HEK293 (cell line): ENCODE measurements at regions not wholly inside any gene's neighbourhood (a gene's known extent, or its start where the extent isn't known, plus 50 kb on each side); places are given as distances from the start of the nearest gene placed in this dataset.

Source experiments
- CTCF ChIA-PET: fragments of 350-600 bp; formaldehyde crosslinking; extraction: SDS; loops from one replicate; lab custom pipeline; 2021; ENCODE audit warnings: antibody characterized with exemption; lab: Yijun Ruan, JAX
- POLR2A ChIA-PET: fragments of 300-600 bp; formaldehyde crosslinking; extraction: SDS; loops from one replicate; lab custom pipeline; 2020; ENCODE audit warnings: antibody characterized with exemption, inconsistent platforms; lab: Yijun Ruan, JAX
- H3K27ac ChIP-seq: fragments of 200-500 bp; sonication (Bioruptor generic); 2 replicates; pipeline ENCODE4 v1.5.1; 2014; ENCODE audit warnings: low read depth, low read length, control low read depth, inconsistent platforms; ENCODE audit errors: extremely low read depth
- H3K36me3 ChIP-seq, 2 experiments: fragments of 200-500 bp in 1 of 2; sonication (Bioruptor generic) in 1 of 2; 1 replicate in 1 of 2; 2 replicates in 1 of 2; pipeline ENCODE4 v1.5.1; 2014 to 2017; ENCODE audit warnings: inconsistent platforms in 2 of 2, low read length in 2 of 2; ENCODE audit not compliant: control insufficient read depth in 2 of 2, insufficient read depth in 1 of 2
- H3K4me1 ChIP-seq: fragments of 200-500 bp; sonication (Bioruptor generic); 2 replicates; pipeline ENCODE4 v1.5.1; 2014; ENCODE audit warnings: mild to moderate bottlenecking, low read length, inconsistent platforms; ENCODE audit not compliant: control insufficient read depth, insufficient read depth
- H3K4me3 ChIP-seq: 2 replicates; pipeline ENCODE4 v1.5.1; 2011; ENCODE audit warnings: low read depth, mild to moderate bottlenecking, control low read depth, low read length, moderate library complexity
- H3K9me3 ChIP-seq: fragments of 200-500 bp; sonication (Bioruptor generic); 2 replicates; pipeline ENCODE4 v1.5.1; 2014; ENCODE audit warnings: low read depth, low read length, inconsistent platforms; ENCODE audit not compliant: control insufficient read depth, insufficient read depth
- CTCF ChIP-seq: fragments of 450-650 bp; formaldehyde crosslinking; IDR thresholded peaks from 2 replicates; pipeline ENCODE4 v1.5.1; 2016; ENCODE audit warnings: missing biosample characterization, missing genetic modification characterization
- GLIS1 ChIP-seq: fragments of 450-650 bp; formaldehyde crosslinking; IDR thresholded peaks from 2 replicates; pipeline ENCODE4 v1.5.1; 2016; ENCODE audit warnings: missing biosample characterization, missing genetic modification characterization
- KLF17 ChIP-seq: fragments of 450-650 bp; formaldehyde crosslinking; IDR thresholded peaks from 2 replicates; pipeline ENCODE4 v1.5.1; 2016; ENCODE audit warnings: missing biosample characterization, missing genetic modification characterization
- PRDM10 ChIP-seq: fragments of 450-650 bp; formaldehyde crosslinking; IDR thresholded peaks from 2 replicates; pipeline ENCODE4 v1.5.1; 2016; ENCODE audit warnings: missing biosample characterization, missing genetic modification characterization
- ZBTB48 ChIP-seq: fragments of 450-650 bp; formaldehyde crosslinking; IDR thresholded peaks from 2 replicates; pipeline ENCODE4 v1.5.1; 2016; ENCODE audit warnings: missing biosample characterization, missing genetic modification characterization
- ZNF10 ChIP-seq: fragments of 450-650 bp; formaldehyde crosslinking; IDR thresholded peaks from 2 replicates; pipeline ENCODE4 v1.5.1; 2017; ENCODE audit warnings: missing biosample characterization, missing genetic modification characterization
- ZNF121 ChIP-seq: fragments of 450-650 bp; formaldehyde crosslinking; IDR thresholded peaks from 2 replicates; pipeline ENCODE4 v1.5.1; 2016; ENCODE audit warnings: missing biosample characterization, missing genetic modification characterization
- ZNF148 ChIP-seq: fragments of 450-650 bp; formaldehyde crosslinking; IDR thresholded peaks from 2 replicates; pipeline ENCODE4 v1.5.0; 2017; ENCODE audit warnings: missing biosample characterization, missing genetic modification characterization, borderline replicate concordance
- ZNF280C ChIP-seq: fragments of 450-650 bp; formaldehyde crosslinking; IDR thresholded peaks from 2 replicates; pipeline ENCODE4 v1.5.1; 2016; ENCODE audit warnings: missing biosample characterization, missing genetic modification characterization
- ZNF302 ChIP-seq: fragments of 450-650 bp; formaldehyde crosslinking; IDR thresholded peaks from 2 replicates; pipeline ENCODE4 v1.5.1; 2016; ENCODE audit warnings: missing biosample characterization, missing genetic modification characterization, low read depth
- ZNF426 ChIP-seq: fragments of 450-650 bp; formaldehyde crosslinking; IDR thresholded peaks from 2 replicates; pipeline ENCODE4 v1.5.1; 2017; ENCODE audit warnings: missing biosample characterization, missing genetic modification characterization, mild to moderate bottlenecking, inconsistent platforms, moderate library complexity
- ZNF488 ChIP-seq: fragments of 450-650 bp; formaldehyde crosslinking; IDR thresholded peaks from 2 replicates; pipeline ENCODE4 v1.5.1; 2016; ENCODE audit warnings: missing biosample characterization, missing genetic modification characterization
- ZNF514 ChIP-seq: fragments of 450-650 bp; formaldehyde crosslinking; IDR thresholded peaks from 2 replicates; pipeline ENCODE4 v1.5.1; 2016; ENCODE audit warnings: missing biosample characterization, missing genetic modification characterization
- ZNF521 ChIP-seq: fragments of 450-650 bp; formaldehyde crosslinking; IDR thresholded peaks from 2 replicates; pipeline ENCODE4 v1.5.1; 2017; ENCODE audit warnings: missing biosample characterization, mild to moderate bottlenecking, missing genetic modification characterization
- ZNF548 ChIP-seq: fragments of 450-650 bp; formaldehyde crosslinking; IDR thresholded peaks from 2 replicates; pipeline ENCODE4 v1.5.1; 2016; ENCODE audit warnings: missing biosample characterization, missing genetic modification characterization
- ZNF558 ChIP-seq: fragments of 450-650 bp; formaldehyde crosslinking; IDR thresholded peaks from 2 replicates; pipeline ENCODE4 v1.5.1; 2016; ENCODE audit warnings: missing biosample characterization, missing genetic modification characterization
- ZNF629 ChIP-seq: fragments of 450-650 bp; formaldehyde crosslinking; IDR thresholded peaks from 2 replicates; pipeline ENCODE4 v1.5.1; 2017; ENCODE audit warnings: missing biosample characterization, missing genetic modification characterization
- ZNF660 ChIP-seq: fragments of 450-650 bp; IDR thresholded peaks from 2 replicates; pipeline ENCODE4 v1.5.1; 2018; ENCODE audit warnings: missing biosample characterization, mild to moderate bottlenecking, missing genetic modification characterization
- ZNF76 ChIP-seq: fragments of 450-650 bp; formaldehyde crosslinking; IDR thresholded peaks from 2 replicates; pipeline ENCODE4; 2016; ENCODE audit warnings: low read depth, missing biosample characterization, missing genetic modification characterization, borderline replicate concordance
- ZXDB ChIP-seq: fragments of 450-650 bp; formaldehyde crosslinking; IDR thresholded peaks from 2 replicates; pipeline ENCODE4 v1.5.1; 2016; ENCODE audit warnings: missing biosample characterization, missing genetic modification characterization

GRCh38 chr7:46942574-46942973 is 639.3 kb downstream of the TNS3 start:
- Histone ChIP-seq H3K4me1 (no peaks in the 10 kb centered on the region), H3K36me3 (no peaks in the 10 kb centered on the region), H3K9me3 (no peaks in the 10 kb centered on the region), H3K4me3 (no peak overlapping the region), H3K27ac (no peak overlapping the region)
- TF ChIP-seq ZNF426 (tag by site-specific recombination) (no peak), ZBTB48 (tag by site-specific recombination) (no peak), ZNF302 (tag by site-specific recombination) (no peak)
- POLR2A ChIA-PET = no interaction called here
- CTCF ChIA-PET = interaction anchor here (0.7 kb wide), 1 partner anchor 70 kb away, joined by 3 read pairs; no protein-coding TSS in a partner anchor

- ChIA-PET POLR2A (no interaction called here), CTCF (interaction anchor here (0.8 kb wide), 1 partner anchor 14 kb away, joined by 3 read pairs; no protein-coding TSS in a partner anchor)
- no peak overlapping the region for H3K4me3 ChIP-seq
- no peak overlapping the region for H3K27ac ChIP-seq
- TF ChIP-seq ZNF10 (tag by site-specific recombination) (no peak), ZNF629 (tag by site-specific recombination) (no peak), ZNF280C (no peak), ZNF548 (no peak)
- no peaks in the 10 kb centered on the region for H3K4me1 ChIP-seq
- no peaks in the 10 kb centered on the region for H3K36me3 ChIP-seq
- H3K9me3 ChIP-seq = no peaks in the 10 kb centered on the region
Measured at GRCh38 chr7:46940178-46940577, 641.7 kb downstream of the TNS3 start.

- Histone ChIP-seq H3K27ac (no peak overlapping the region), H3K36me3 (no peaks in the 10 kb centered on the region), H3K4me3 (no peak overlapping the region), H3K9me3 (no peaks in the 10 kb centered on the region), H3K4me1 (no peaks in the 10 kb centered on the region)
- ChIA-PET POLR2A (no interaction called here), CTCF (interaction anchor here (0.8 kb wide), 1 partner anchor 14 kb away, joined by 3 read pairs; no protein-coding TSS in a partner anchor)
- no peak for TF ChIP-seq ZNF558 (tag by site-specific recombination)
- no peak for TF ChIP-seq ZNF514
- TF ChIP-seq ZNF76 = no peak
- TF ChIP-seq ZXDB (tag by site-specific recombination) = no peak
- TF ChIP-seq KLF17 (tag by site-specific recombination) = no peak
- no peak for TF ChIP-seq GLIS1 (tag by site-specific recombination)
- TF ChIP-seq PRDM10 (tag by site-specific recombination) = no peak
- no peak for TF ChIP-seq ZNF521 (tag by site-specific recombination)
- no peak for TF ChIP-seq ZNF660 (tag by site-specific recombination)
- TF ChIP-seq ZNF148 (tag by site-specific recombination) = no peak
- no peak for TF ChIP-seq CTCF (tag by site-specific recombination)
- no peak for TF ChIP-seq ZNF488 (tag by site-specific recombination)
- no peak for TF ChIP-seq ZNF121 (tag by site-specific recombination)
Measured at GRCh38 chr7:46939558-46939957, 642.4 kb downstream of the TNS3 start.
